ENCODE measurements at regions not wholly inside any gene's neighbourhood (a gene's known extent, or its start where the extent isn't known, plus 50 kb on each side); places are given as distances from the start of the nearest gene placed in this dataset.

GRCh38 chr7:41472427-41473125, 230.3 kb downstream of the INHBA start:
- TF ChIP-seq POLR2A (IDR thresholded peaks at IDR 0.05) (no peak), CTCF (IDR thresholded peaks at IDR 0.05) (no peak), EP300 (IDR thresholded peaks at IDR 0.05) (no peak)

Measured in suprapubic skin (tissue), 3 donors.